GM12892 (cell line): ENCODE measurements at regions not wholly inside any gene's neighbourhood (a gene's known extent, or its start where the extent isn't known, plus 50 kb on each side); places are given as distances from the start of the nearest gene placed in this dataset.

Source experiments
- POLR2A ChIP-seq: IDR thresholded peaks from 2 replicates; pipeline ENCODE4 v1.6.1; 2011; ENCODE audit warnings: low read depth, low read length, control low read depth
- POLR2AphosphoS5 ChIP-seq: IDR thresholded peaks from 2 replicates; pipeline ENCODE4 v1.6.1; 2011; ENCODE audit warnings: low read depth, low read length, control low read depth

DNA sequence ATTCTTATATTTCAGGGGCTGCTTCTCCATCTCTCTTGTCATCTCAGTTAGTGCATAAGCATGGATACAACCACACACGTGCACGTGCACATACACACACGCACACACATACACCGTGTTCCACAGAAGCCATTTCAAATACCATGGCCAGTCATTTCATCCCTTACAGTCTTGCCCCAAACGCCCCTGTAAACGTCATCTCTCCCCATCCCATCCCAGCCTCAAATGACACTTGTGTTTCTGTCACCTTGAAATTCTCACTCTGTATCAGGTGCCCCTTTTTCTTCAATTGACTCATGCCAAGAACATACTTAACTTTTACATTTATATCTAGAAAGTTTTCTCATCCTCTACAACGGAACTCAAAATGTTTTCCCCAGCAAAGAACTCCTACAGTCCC is 220.5 kb downstream of the IRS2 start:
- TF ChIP-seq POLR2A: no peak
- TF ChIP-seq POLR2AphosphoS5: no peak
